GM19463 (cell line): ENCODE measurements at regions not wholly inside any gene's neighbourhood (a gene's known extent, or its start where the extent isn't known, plus 50 kb on each side); places are given as distances from the start of the nearest gene placed in this dataset.
"Not testable (repeated sequence)": the region's sequence is repeated elsewhere in the genome, so short reads cannot be mapped to it uniquely, and the experiment has no call there.

ENCODE experiments used
- ATAC-seq: cut with Tn5 transposase; IDR thresholded peaks from one replicate; pipeline ENCODE4 v1.9.1; 2021; ENCODE audit warnings: mild to moderate bottlenecking, moderate library complexity; ENCODE audit not compliant: unreplicated experiment

GRCh38 chr6:139531148-139532115 is 157.0 kb upstream of the CITED2 start:
- no peak for ATAC-seq

GRCh38 chr6:139530561-139530960 is 156.1 kb upstream of the CITED2 start:
- no peak for ATAC-seq

- no peak for ATAC-seq
These were observed 155.0 kb upstream of the CITED2 start for GRCh38 chr6:139529420-139529819.

- no peak for ATAC-seq
These were observed 154.0 kb upstream of the CITED2 start for GRCh38 chr6:139528471-139528870.

GRCh38 chr6:139525415-139525814 is 151.0 kb upstream of the CITED2 start:
- ATAC-seq: no peak

GRCh38 chr6:139523986-139524385 is 149.5 kb upstream of the CITED2 start:
- ATAC-seq: no peak

GRCh38 chr6:139522511-139523220 is 148.2 kb upstream of the CITED2 start:
- ATAC-seq: no peak

GRCh38 chr6:139521338-139521737 is 146.9 kb upstream of the CITED2 start:
- ATAC-seq: no peak

- ATAC-seq: no peak
These were observed 145.9 kb upstream of the CITED2 start for GRCh38 chr6:139520321-139520768.

- no peak for ATAC-seq
These were observed 145.2 kb upstream of the CITED2 start for GRCh38 chr6:139519571-139520031.

- no peak for ATAC-seq
These were observed 144.6 kb upstream of the CITED2 start for GRCh38 chr6:139519097-139519496.

- ATAC-seq: no peak
These were observed 144.2 kb upstream of the CITED2 start for GRCh38 chr6:139518556-139519091.

GRCh38 chr6:139517998-139518555 is 143.6 kb upstream of the CITED2 start:
- ATAC-seq: not testable (repeated sequence)

- ATAC-seq: no peak
These were observed 141.1 kb upstream of the CITED2 start for GRCh38 chr6:139515511-139515910.

- ATAC-seq: no peak
These were observed 140.4 kb upstream of the CITED2 start for GRCh38 chr6:139514819-139515218.

GRCh38 chr6:139510040-139510790 is 135.8 kb upstream of the CITED2 start:
- ATAC-seq: no peak

GRCh38 chr6:139509167-139509566 is 134.7 kb upstream of the CITED2 start:
- ATAC-seq: no peak

- ATAC-seq: no peak
These were observed 134.1 kb upstream of the CITED2 start for GRCh38 chr6:139508576-139508975.

- no peak for ATAC-seq
These were observed 133.6 kb upstream of the CITED2 start for GRCh38 chr6:139508023-139508422.

GRCh38 chr6:139500977-139501376 is 126.5 kb upstream of the CITED2 start:
- ATAC-seq: no peak
